HG03039 (cell line): ENCODE measurements at regions not wholly inside any gene's neighbourhood (a gene's known extent, or its start where the extent isn't known, plus 50 kb on each side); places are given as distances from the start of the nearest gene placed in this dataset.
"Not testable (repeated sequence)": the region's sequence is repeated elsewhere in the genome, so short reads cannot be mapped to it uniquely, and the experiment has no call there.

Experiments used
- ATAC-seq: cut with Tn5 transposase; IDR thresholded peaks from one replicate; pipeline ENCODE4 v1.9.1; 2021; ENCODE audit warnings: mild to moderate bottlenecking, moderate library complexity; ENCODE audit not compliant: unreplicated experiment

DNA sequence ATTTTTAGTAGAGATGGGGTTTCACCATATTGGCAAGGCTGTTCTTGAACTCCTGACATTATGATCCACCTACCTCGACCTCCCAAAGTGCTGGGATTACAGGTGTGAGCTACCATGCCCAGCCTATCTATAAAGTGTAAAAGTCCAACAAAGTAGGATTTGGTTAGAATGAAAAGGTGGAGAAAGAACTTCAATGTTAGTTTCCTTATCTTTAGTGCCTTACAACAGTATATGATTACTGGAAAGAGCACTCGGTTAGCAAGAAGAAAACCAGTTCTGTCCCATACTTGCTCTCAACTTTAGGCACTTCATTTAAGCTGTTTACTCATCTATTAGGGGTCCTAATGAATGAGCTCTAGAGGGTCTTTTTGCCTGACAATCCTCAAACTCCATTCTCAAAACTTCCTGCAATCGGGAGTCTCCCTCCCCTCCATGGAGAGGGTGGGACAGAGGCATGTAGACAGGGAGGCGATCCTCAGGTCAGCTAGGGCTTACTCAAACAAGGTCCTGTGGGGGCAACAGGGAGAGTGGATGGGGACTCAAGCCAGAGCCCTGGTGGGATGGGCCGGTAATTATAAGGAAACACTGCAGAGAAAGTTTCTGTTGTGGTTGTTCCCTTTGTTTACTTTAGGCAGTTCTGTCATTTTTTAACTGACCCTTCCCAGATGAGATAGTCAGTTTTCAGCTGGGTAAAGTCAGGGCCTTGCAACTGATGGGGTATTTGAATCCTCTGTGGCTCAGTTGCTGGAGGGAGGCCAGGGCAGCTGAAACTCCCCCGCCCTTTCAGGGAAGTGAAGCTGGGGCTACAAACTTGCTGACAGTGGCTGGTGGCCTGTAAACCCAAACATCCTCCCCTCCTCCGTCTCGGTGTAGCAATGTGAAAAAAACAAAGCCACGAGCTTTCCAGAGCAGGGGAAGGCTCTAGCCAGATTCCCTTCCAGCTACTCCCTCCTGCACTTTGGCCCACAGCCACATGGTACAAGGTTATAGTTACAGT lies 64.4 kb upstream of the NOTCH2NLA start:
- ATAC-seq = not testable (repeated sequence)

DNA sequence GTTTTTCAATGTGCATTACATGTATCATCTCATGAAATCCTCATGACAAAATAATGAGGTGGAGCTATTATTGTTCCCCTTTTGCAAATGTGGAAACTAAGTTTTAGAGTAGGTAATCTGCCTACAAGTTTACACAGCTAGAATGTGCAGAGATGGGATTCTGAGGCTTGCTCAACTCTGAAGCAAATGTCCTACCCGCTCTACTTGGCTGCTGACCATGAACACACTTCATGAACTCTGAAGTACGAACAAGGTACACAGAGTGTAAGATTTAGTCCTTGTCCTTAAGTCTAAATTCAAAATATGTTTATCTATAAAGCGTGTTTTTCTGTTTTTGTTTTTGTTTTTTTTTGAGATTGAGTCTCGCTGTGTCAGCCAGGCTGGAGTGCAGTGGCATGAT lies 63.6 kb upstream of the NOTCH2NLA start:
- not testable (repeated sequence) for ATAC-seq

DNA sequence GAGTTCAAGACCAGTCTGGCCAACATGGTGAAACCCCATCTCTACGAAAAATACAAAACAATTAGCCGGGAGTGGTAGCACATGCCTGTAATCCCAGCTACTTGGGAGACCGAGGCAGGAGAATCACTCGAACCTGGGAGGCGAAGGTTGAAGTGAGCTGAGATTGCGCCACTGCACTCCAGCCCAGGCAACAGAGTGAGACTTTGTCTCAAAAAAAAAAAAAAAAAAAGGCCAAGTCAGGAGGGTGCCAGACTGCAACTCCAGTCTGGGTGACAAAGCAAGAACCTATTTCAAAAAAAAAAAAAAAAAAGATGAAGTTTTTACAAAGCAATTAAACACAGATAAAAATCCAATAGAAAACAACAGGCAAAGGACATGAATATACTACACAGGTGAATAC lies 59.1 kb upstream of the NOTCH2NLA start:
- not testable (repeated sequence) for ATAC-seq

GRCh38 chr1:146284760-146285159 lies 55.9 kb upstream of the NOTCH2NLA start:
- peak; percentile 43 for ATAC-seq

DNA sequence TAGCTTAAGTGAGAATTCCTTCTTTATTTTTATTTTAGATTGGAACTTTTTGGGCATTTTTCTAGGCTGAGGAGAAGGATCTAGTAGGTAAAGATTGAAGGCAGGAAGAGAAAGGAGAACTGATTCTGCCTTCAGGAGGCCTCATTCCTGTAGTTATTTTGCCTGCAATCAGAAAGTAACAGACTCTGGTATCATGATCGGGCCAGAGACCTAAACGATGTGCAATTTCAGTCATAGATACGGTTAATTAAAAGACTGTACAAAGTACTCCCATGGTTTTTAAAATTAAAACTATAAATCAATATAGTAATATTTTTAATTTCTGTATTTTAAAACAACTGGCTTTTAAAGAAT lies 54.7 kb upstream of the NOTCH2NLA start:
- not testable (repeated sequence) for ATAC-seq

GRCh38 chr1:146282807-146283526 lies 54.1 kb upstream of the NOTCH2NLA start:
- ATAC-seq = peak; percentile 64

DNA sequence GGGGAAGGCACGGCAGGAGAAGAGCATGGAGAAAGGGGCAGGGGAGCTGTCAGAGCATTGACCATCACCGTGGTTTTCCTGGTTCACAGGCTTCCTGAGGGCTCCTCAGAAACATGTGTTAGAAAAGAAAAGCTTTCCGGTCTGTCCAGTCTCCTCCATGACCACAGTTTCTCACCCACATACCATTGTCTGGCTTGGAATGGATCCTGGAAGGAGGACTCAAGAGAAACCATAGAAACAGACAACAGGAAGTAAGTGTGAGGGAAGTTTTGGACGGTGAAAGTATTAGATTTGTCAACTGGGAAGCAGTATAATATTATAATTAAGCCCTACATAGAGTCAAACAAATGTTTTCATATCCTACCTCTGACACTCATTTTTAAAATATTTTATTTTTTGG lies 52.7 kb upstream of the NOTCH2NLA start:
- ATAC-seq = not testable (repeated sequence)

DNA sequence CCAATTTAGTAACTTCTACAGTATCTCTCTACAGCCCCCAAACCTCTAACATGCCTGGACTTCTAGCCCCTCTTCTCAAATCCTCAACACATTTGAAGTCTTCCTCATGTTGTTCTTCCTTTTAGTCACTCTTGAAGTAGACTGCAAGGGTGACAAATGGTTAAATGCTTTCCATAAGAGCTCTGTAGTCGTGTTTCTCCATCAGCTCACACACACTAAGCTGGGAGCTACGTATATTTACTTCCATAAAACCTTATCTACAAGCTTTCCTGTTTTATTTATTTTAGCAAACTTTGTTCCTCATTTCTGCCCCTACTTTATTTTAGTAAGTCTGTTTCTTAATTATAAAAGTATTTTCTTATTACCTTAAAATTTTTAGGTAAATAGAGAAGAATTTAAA lies 49.9 kb upstream of the NOTCH2NLA start:
- ATAC-seq = not testable (repeated sequence)
